ENCODE measurements at regions not wholly inside any gene's neighbourhood (a gene's known extent, or its start where the extent isn't known, plus 50 kb on each side); places are given as distances from the start of the nearest gene placed in this dataset.

GRCh38 chr22:25508161-25508560, 56.3 kb upstream of the GRK3 start:
- TF ChIP-seq, protein P1, sequence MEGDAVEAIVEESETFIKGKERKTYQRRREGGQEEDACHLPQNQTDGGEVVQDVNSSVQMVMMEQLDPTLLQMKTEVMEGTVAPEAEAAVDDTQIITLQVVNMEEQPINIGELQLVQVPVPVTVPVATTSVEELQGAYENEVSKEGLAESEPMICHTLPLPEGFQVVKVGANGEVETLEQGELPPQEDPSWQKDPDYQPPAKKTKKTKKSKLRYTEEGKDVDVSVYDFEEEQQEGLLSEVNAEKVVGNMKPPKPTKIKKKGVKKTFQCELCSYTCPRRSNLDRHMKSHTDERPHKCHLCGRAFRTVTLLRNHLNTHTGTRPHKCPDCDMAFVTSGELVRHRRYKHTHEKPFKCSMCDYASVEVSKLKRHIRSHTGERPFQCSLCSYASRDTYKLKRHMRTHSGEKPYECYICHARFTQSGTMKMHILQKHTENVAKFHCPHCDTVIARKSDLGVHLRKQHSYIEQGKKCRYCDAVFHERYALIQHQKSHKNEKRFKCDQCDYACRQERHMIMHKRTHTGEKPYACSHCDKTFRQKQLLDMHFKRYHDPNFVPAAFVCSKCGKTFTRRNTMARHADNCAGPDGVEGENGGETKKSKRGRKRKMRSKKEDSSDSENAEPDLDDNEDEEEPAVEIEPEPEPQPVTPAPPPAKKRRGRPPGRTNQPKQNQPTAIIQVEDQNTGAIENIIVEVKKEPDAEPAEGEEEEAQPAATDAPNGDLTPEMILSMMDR (IDR thresholded peaks at IDR 0.05; ENCODE audit: low read depth, low read length, missing control alignments) = no peak
- H3K4me3 ChIP-seq (replicated peaks; ENCODE audit: low read depth, low read length) = no peak overlapping the region
- DNase-seq (ENCODE audit: extremely low read depth, low read depth) = no peak

DNA sequence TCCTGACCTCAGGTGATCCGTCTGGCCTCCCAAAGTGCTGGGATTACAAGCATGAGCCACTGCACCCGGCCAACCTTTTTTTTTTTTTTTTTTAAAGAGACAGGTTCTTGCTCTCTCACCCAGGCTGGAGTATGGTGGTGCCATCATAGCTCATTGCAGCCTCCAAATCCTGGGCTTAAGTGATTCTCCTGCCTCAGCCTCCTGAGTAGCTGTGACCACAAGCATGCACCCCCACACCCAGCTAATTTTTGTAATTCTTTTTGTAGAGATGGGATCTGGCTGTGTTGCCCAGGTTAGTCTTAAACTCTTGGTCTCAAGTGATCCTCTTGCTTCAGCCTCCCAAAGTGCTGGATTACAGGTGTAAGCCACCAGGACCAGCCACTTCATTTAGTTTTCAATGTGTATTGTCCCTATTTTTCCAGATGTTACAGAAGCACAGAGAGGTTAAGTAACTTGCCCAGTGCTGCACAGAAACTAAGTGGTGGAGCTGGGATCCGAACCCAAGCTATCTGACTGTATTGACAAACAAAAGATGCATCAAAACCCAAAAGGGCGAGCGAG, 55.6 kb upstream of the GRK3 start:
- TF ChIP-seq, protein P1 (IDR thresholded peaks at IDR 0.05; ENCODE audit: low read depth, low read length, missing control alignments) = no peak
- DNase-seq (ENCODE audit: extremely low read depth, low read depth) = no peak
- no peak overlapping the region for H3K4me3 ChIP-seq (replicated peaks; ENCODE audit: low read depth, low read length)

GRCh38 chr22:25509374-25509791, 55.1 kb upstream of the GRK3 start:
- TF ChIP-seq, protein P1 (IDR thresholded peaks at IDR 0.05; ENCODE audit: low read depth, low read length, missing control alignments) = no peak
- DNase-seq (ENCODE audit: extremely low read depth, low read depth) = no peak
- no peak overlapping the region for H3K4me3 ChIP-seq (replicated peaks; ENCODE audit: low read depth, low read length)

GRCh38 chr22:25510876-25511275, 53.6 kb upstream of the GRK3 start:
- DNase-seq (ENCODE audit: extremely low read depth, low read depth) = no peak
- TF ChIP-seq, protein P1 (IDR thresholded peaks at IDR 0.05; ENCODE audit: low read depth, low read length, missing control alignments) = no peak
- no peak overlapping the region for H3K4me3 ChIP-seq (replicated peaks; ENCODE audit: low read depth, low read length)

DNA sequence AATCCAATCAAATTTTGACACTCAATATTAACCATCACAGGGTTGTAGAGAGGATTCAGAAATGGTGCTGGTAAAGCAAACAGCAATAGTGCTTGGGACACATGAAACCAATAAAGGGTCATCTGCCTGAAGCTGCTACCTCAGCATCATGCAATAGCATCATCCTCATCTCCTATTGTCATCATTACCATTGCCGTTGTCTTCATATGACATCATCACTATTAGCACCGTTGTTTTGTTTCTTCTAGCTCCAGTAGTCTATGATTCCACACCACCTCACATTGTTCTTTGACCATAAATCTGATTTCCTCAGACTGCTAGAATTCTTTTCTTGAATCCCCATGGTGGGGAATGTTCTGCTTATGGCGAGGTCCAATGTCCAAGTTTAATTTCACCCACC, 52.8 kb upstream of the GRK3 start:
- TF ChIP-seq, protein P1 (IDR thresholded peaks at IDR 0.05; ENCODE audit: low read depth, low read length, missing control alignments) = no peak
- DNase-seq (ENCODE audit: extremely low read depth, low read depth) = no peak
- H3K4me3 ChIP-seq (replicated peaks; ENCODE audit: low read depth, low read length) = no peak overlapping the region

DNA sequence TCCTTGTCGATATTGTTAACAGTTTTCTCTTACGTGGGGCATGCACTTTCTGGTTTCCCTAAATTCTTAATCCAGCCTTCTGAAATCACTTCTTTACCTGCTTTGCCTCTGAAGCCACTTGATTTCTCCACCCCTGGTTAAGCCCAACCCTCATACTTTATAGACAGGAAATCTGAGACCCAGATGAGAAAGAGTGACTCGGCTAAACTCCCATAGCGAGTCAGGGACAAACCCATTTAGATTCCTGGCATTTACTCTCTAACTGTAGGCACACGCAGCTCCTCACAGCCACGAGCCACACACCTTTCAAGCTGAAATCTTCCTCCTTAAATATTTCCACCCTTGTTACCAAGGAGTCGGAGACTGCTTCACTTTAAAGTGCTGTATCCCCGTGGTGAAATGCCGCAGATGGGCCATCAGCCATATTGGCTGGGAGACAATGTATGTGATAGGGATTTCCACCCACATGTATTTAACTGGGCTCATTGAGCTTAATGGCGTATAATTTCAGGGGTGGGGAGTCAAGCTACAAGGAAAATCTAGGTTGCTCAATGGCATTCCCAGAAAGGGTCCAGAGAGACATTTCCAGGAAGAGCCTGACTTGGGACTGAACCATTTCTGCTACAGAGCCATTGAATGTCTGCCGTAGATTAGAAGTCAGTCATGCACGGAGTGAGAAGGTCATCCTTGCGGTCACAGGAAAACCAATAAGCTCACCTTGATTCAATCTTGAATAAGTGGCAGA, 49.9 kb upstream of the GRK3 start:
- no peak for DNase-seq (ENCODE audit: extremely low read depth, low read depth)
- no peak overlapping the region for H3K4me3 ChIP-seq (replicated peaks; ENCODE audit: low read depth, low read length)
- TF ChIP-seq, protein P1 (IDR thresholded peaks at IDR 0.05; ENCODE audit: low read depth, low read length, missing control alignments) = no peak

Measured in HFF-Myc (cell line).